ENCODE measurements at regions not wholly inside any gene's neighbourhood (a gene's known extent, or its start where the extent isn't known, plus 50 kb on each side); places are given as distances from the start of the nearest gene placed in this dataset.

GRCh38 chr2:187115627-187116026 is 266.7 kb upstream of the ZSWIM2 start:
- TF ChIP-seq CTCF (IDR thresholded peaks at IDR 0.05; ENCODE audit: insufficient read depth, low read length) = no peak
- no peak for TF ChIP-seq SPI1 (IDR thresholded peaks at IDR 0.05; ENCODE audit: borderline replicate concordance, low read depth)
- no peak for TF ChIP-seq REST (IDR thresholded peaks at IDR 0.05; ENCODE audit: insufficient replicate concordance, low read depth)
- TF ChIP-seq POLR2AphosphoS5 (IDR thresholded peaks at IDR 0.05; ENCODE audit: low read depth) = no peak
- TF ChIP-seq GABPA (IDR thresholded peaks at IDR 0.05; ENCODE audit: low read depth) = no peak
